ENCODE measurements at regions not wholly inside any gene's neighbourhood (a gene's known extent, or its start where the extent isn't known, plus 50 kb on each side); places are given as distances from the start of the nearest gene placed in this dataset.

DNA sequence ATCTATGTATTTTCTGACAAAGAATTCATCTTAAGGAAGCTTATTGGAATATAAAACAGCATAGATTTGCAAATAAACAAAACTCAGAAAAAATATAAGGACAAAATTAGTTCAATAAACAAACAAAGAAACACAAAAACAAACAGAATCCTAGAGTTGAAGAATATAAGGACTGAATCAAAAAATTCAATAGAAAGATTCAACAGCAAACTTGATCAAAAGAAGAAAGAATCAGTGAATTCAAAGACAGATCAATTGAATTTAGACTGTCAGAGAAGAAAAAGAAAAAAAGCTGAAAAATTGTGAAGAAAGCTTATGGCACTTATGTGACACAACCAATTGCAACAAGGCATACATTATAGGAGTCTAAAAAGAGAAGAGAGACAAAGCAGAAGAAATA lies 770.0 kb upstream of the RGS18 start:
- no peak for TF ChIP-seq L3MBTL2 (conservative IDR thresholded peaks at IDR 0.05)
- TF ChIP-seq FOXM1 (IDR thresholded peaks at IDR 0.05; ENCODE audit: borderline replicate concordance): no peak
- TF ChIP-seq BHLHE40 (IDR thresholded peaks at IDR 0.05; ENCODE audit: borderline replicate concordance): no peak
- TF ChIP-seq SUZ12 (IDR thresholded peaks at IDR 0.05): no peak
- TF ChIP-seq SP1 (IDR thresholded peaks at IDR 0.05): no peak
- TF ChIP-seq ZNF384 (IDR thresholded peaks at IDR 0.05): no peak
- TF ChIP-seq FOXA1 (IDR thresholded peaks at IDR 0.05): no peak
- no peak for TF ChIP-seq ELF4 (IDR thresholded peaks at IDR 0.05)
- no peak for TF ChIP-seq LEF1 (IDR thresholded peaks at IDR 0.05; ENCODE audit: borderline replicate concordance)
